Fibroblast of lung (primary cell): ENCODE measurements at regions not wholly inside any gene's neighbourhood (a gene's known extent, or its start where the extent isn't known, plus 50 kb on each side); places are given as distances from the start of the nearest gene placed in this dataset.

Experiments used
- EZH2 ChIP-seq: IDR thresholded peaks from 2 replicates; pipeline ENCODE4 v1.5.1; 2012; ENCODE audit warnings: low read length, control low read depth, mild to moderate bottlenecking; ENCODE audit errors: missing control alignments
- TF ChIP-seq, protein P1 (sequence below), 2 donors: IDR thresholded peaks in 1 of 2; conservative IDR thresholded peaks in 1 of 2; 1 replicate in 1 of 2; 2 replicates in 1 of 2; pipeline ENCODE4 v1.5.1; 2011 to 2012; ENCODE audit warnings: low read length in 2 of 2, control low read depth in 1 of 2, inconsistent platforms in 1 of 2, low read depth in 1 of 2, mild to moderate bottlenecking in 1 of 2

DNA sequence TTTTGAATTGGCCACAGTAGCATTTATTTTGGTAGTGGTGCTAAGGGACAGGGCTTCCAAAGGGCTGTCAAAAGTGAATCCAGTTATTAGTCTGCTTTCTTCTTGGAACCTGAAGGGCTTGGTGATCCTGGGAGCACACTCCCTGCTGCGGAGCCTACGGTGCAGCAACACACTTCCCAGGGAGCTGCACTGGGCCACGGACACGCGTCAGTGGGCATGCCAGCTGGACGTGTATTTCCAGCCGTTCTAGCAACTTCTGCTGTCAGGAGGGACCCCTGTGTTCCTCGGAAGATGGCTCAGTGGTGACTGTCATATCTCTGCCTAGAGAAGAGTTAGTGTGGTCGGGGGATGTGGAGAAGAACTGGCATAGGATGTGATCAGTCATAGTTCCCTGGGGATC, 204.6 kb downstream of the SOCS6 start:
- TF ChIP-seq EZH2 = no peak
- TF ChIP-seq, protein P1, sequence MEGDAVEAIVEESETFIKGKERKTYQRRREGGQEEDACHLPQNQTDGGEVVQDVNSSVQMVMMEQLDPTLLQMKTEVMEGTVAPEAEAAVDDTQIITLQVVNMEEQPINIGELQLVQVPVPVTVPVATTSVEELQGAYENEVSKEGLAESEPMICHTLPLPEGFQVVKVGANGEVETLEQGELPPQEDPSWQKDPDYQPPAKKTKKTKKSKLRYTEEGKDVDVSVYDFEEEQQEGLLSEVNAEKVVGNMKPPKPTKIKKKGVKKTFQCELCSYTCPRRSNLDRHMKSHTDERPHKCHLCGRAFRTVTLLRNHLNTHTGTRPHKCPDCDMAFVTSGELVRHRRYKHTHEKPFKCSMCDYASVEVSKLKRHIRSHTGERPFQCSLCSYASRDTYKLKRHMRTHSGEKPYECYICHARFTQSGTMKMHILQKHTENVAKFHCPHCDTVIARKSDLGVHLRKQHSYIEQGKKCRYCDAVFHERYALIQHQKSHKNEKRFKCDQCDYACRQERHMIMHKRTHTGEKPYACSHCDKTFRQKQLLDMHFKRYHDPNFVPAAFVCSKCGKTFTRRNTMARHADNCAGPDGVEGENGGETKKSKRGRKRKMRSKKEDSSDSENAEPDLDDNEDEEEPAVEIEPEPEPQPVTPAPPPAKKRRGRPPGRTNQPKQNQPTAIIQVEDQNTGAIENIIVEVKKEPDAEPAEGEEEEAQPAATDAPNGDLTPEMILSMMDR (conservative IDR thresholded peaks at IDR 0.05 in 1 of 2, IDR thresholded peaks at IDR 0.05 in 1 of 2; ENCODE audit: low read depth in 1 of 2, low read length in 2 of 2) = no peak
